H9 (cell line): ENCODE measurements at regions not wholly inside any gene's neighbourhood (a gene's known extent, or its start where the extent isn't known, plus 50 kb on each side); places are given as distances from the start of the nearest gene placed in this dataset.

Source experiments
- DNase-seq: peaks from one replicate; pipeline ENCODE4 v3.0.0-alpha.2; 2017
- H2AFZ ChIP-seq: one replicate; pipeline ENCODE4 v1.6.1; 2013; ENCODE audit warnings: mild to moderate bottlenecking, low read length, control low read depth, moderate library complexity
- H2AK5ac ChIP-seq: 2 replicates; pipeline ENCODE4 v1.6.1; 2013; ENCODE audit warnings: low read length, control low read depth, mixed read lengths; ENCODE audit not compliant: insufficient read length
- H2BK120ac ChIP-seq: one replicate; pipeline ENCODE4 v1.6.1; 2013; ENCODE audit warnings: low read depth, mild to moderate bottlenecking, low read length, control low read depth, inconsistent platforms; ENCODE audit not compliant: poor library complexity, severe bottlenecking
- H2BK12ac ChIP-seq: 2 replicates; pipeline ENCODE4 v1.6.1; 2013; ENCODE audit warnings: low read length, control low read depth, mixed read lengths, low read depth; ENCODE audit not compliant: insufficient read length
- H2BK15ac ChIP-seq: 2 replicates; pipeline ENCODE4 v1.6.1; 2013; ENCODE audit warnings: low read depth, low read length, control low read depth
- H2BK20ac ChIP-seq: one replicate; pipeline ENCODE4 v1.6.1; 2013; ENCODE audit warnings: low read depth, mild to moderate bottlenecking, low read length, control low read depth, inconsistent platforms; ENCODE audit not compliant: poor library complexity, severe bottlenecking
- H2BK5ac ChIP-seq: 2 replicates; pipeline ENCODE4 v1.6.1; 2013; ENCODE audit warnings: low read length, control low read depth, mixed read lengths; ENCODE audit not compliant: insufficient read length
- H3K14ac ChIP-seq: 2 replicates; pipeline ENCODE4 v1.6.1; 2013; ENCODE audit warnings: low read length, control low read depth; ENCODE audit not compliant: insufficient read depth
- H3K18ac ChIP-seq: 2 replicates; pipeline ENCODE4 v1.6.1; 2013; ENCODE audit warnings: low read depth, mild to moderate bottlenecking, mixed read lengths, low read length, control low read depth; ENCODE audit not compliant: insufficient read length
- H3K23ac ChIP-seq: 2 replicates; pipeline ENCODE4 v1.6.1; 2013; ENCODE audit warnings: low read length, control low read depth, mixed read lengths, low read depth; ENCODE audit not compliant: insufficient read length
- H3K23me2 ChIP-seq: 2 replicates; pipeline ENCODE4 v1.6.1; 2013; ENCODE audit warnings: low read depth, mild to moderate bottlenecking, mixed read lengths, low read length, control low read depth; ENCODE audit not compliant: insufficient read length, poor library complexity, severe bottlenecking
- H3K27ac ChIP-seq: 2 replicates; pipeline ENCODE4 v1.5.1; 2013; ENCODE audit warnings: low read length, control low read depth, mixed read lengths, low read depth; ENCODE audit not compliant: insufficient read length
- H3K27me3 ChIP-seq: 2 replicates; pipeline ENCODE4 v1.6.1; 2013; ENCODE audit warnings: low read length, control low read depth, inconsistent platforms; ENCODE audit not compliant: insufficient read depth
- H3K4ac ChIP-seq: 2 replicates; pipeline ENCODE4 v1.6.1; 2013; ENCODE audit warnings: low read depth, mild to moderate bottlenecking, control low read depth, inconsistent platforms, low read length, moderate library complexity
- H3K4me1 ChIP-seq: 2 replicates; pipeline ENCODE4 v1.6.1; 2013; ENCODE audit warnings: low read length, control low read depth, inconsistent platforms; ENCODE audit not compliant: insufficient read depth
- H3K4me2 ChIP-seq: 2 replicates; pipeline ENCODE4 v1.6.1; 2013; ENCODE audit warnings: low read length, control low read depth, mixed read lengths; ENCODE audit not compliant: insufficient read length, insufficient read depth
- H3K56ac ChIP-seq: 2 replicates; pipeline ENCODE4 v1.6.1; 2013; ENCODE audit warnings: low read depth, mild to moderate bottlenecking, mixed read lengths, low read length, control low read depth; ENCODE audit not compliant: insufficient read length
- H3K79me1 ChIP-seq: 2 replicates; pipeline ENCODE4 v1.6.1; 2013; ENCODE audit warnings: low read depth, mild to moderate bottlenecking, moderate library complexity, low read length, control low read depth, inconsistent platforms; ENCODE audit not compliant: insufficient read depth, poor library complexity, severe bottlenecking
- H3K79me2 ChIP-seq: 2 replicates; pipeline ENCODE4 v1.6.1; 2013; ENCODE audit warnings: low read length, control low read depth, inconsistent platforms; ENCODE audit not compliant: insufficient read depth
- H3K9ac ChIP-seq: 2 replicates; pipeline ENCODE4 v1.6.1; 2013; ENCODE audit warnings: low read length, control low read depth, mixed read lengths; ENCODE audit not compliant: insufficient read length; ENCODE audit errors: extremely low read depth
- H3K9me3 ChIP-seq: one replicate; pipeline ENCODE4 v1.6.1; 2013; ENCODE audit warnings: low read depth, low read length, inconsistent platforms; ENCODE audit not compliant: control insufficient read depth
- H3T11ph ChIP-seq: one replicate; pipeline ENCODE4 v1.6.1; 2013; ENCODE audit warnings: mild to moderate bottlenecking, low read length, control low read depth, inconsistent platforms
- H4K20me1 ChIP-seq: one replicate; pipeline ENCODE4 v1.6.1; 2013; ENCODE audit not compliant: control insufficient read depth, insufficient read length, insufficient read depth
- H4K5ac ChIP-seq: 2 replicates; pipeline ENCODE4 v1.6.1; 2013; ENCODE audit warnings: low read depth, mild to moderate bottlenecking, mixed read lengths, low read length, control low read depth; ENCODE audit not compliant: insufficient read length
- H4K8ac ChIP-seq: replicated peaks from 2 replicates; pipeline ENCODE4 v1.6.1; 2013; ENCODE audit warnings: low read length, control low read depth, mixed read lengths, low read depth; ENCODE audit not compliant: insufficient read length
- H4K91ac ChIP-seq: 2 replicates; pipeline ENCODE4 v1.6.1; 2013; ENCODE audit warnings: low read depth, mild to moderate bottlenecking, moderate library complexity, mixed read lengths, low read length, control low read depth; ENCODE audit not compliant: insufficient read length
- H3K27ac Mint-ChIP-seq, 3 experiments: 2 replicates in 2 of 3; 3 replicates in 1 of 3; pipeline ENCODE4 v1.8.0; 2020 to 2021; ENCODE audit warnings: mixed read lengths in 3 of 3, mild to moderate bottlenecking in 1 of 3, moderate library complexity in 1 of 3
- H3K27me3 Mint-ChIP-seq: 2 replicates; pipeline ENCODE4 v1.8.0; 2021; ENCODE audit warnings: low read depth, mild to moderate bottlenecking, moderate library complexity, mixed read lengths
- H3K36me3 Mint-ChIP-seq, 3 experiments: 2 replicates in 2 of 3; 3 replicates in 1 of 3; pipeline ENCODE4 v1.8.0; 2020 to 2021; ENCODE audit warnings: low read depth in 3 of 3, mixed read lengths in 3 of 3; ENCODE audit not compliant: insufficient read depth in 1 of 3
- H3K4me1 Mint-ChIP-seq, 2 experiments: 2 replicates each; pipeline ENCODE4 v1.8.0; 2020; ENCODE audit warnings: mixed read lengths in 2 of 2
- H3K4me3 Mint-ChIP-seq, 2 experiments: 2 replicates in 1 of 2; 3 replicates in 1 of 2; pipeline ENCODE4 v1.8.0; 2020 to 2021; ENCODE audit warnings: mild to moderate bottlenecking in 2 of 2, mixed read lengths in 2 of 2, moderate library complexity in 1 of 2
- H3K9me3 Mint-ChIP-seq, 2 experiments: 2 replicates in 1 of 2; 3 replicates in 1 of 2; pipeline ENCODE4 v1.8.0; 2020; ENCODE audit warnings: mild to moderate bottlenecking in 2 of 2, mixed read lengths in 2 of 2, moderate library complexity in 1 of 2
- CTCF ChIP-seq: fragments of 200-600 bp; sonication (generic); conservative IDR thresholded peaks from 3 replicates; pipeline ENCODE4 v1.8.0; 2021; ENCODE audit warnings: antibody characterized with exemption, mild to moderate bottlenecking
- WGBS: extraction: QIAGEN DNeasy Blood & Tissue Kit; methylation state at CpG from one replicate; pipeline ENCODE4 v1.1.7; 2013; ENCODE audit warnings: missing lambda C conversion rate, low lambda C conversion rate, mixed read lengths; ENCODE audit not compliant: insufficient read length; ENCODE audit errors: extremely low coverage; 5-methylcytosine and 5-hydroxymethylcytosine counted together

- H2BK120ac ChIP-seq: no peak overlapping the region
- H4K91ac ChIP-seq: no peak overlapping the region
- H3K9me3 ChIP-seq: no peaks in the 10 kb centered on the region
- no peak overlapping the region for H3K18ac ChIP-seq
- no peak overlapping the region for H4K5ac ChIP-seq
- H2AK5ac ChIP-seq: no peak overlapping the region
- H2BK12ac ChIP-seq: no peak overlapping the region
- no peak overlapping the region for H3K9ac ChIP-seq
- no peak overlapping the region for H3K27ac ChIP-seq
- DNase-seq: no peak
- no peaks in the 10 kb centered on the region for H3K27me3 Mint-ChIP-seq
- H3K27ac Mint-ChIP-seq: no peak overlapping the region; a peak in 1 of 7 replicates
- no peak overlapping the region for H2BK15ac ChIP-seq
- peaks cover 17 to 22% of the 10 kb centered on the region in 2 experiments for H3K4me1 Mint-ChIP-seq
- no peak overlapping the region for H3T11ph ChIP-seq
- H3K23ac ChIP-seq: no peak overlapping the region
- no peak overlapping the region for H3K4me3 Mint-ChIP-seq
- H3K4me1 ChIP-seq: no peaks in the 10 kb centered on the region
- no peak overlapping the region for H3K4ac ChIP-seq
- no peaks in the 10 kb centered on the region for H3K23me2 ChIP-seq
- H2BK20ac ChIP-seq: no peak overlapping the region
- H3K79me1 ChIP-seq: no peaks in the 10 kb centered on the region
- H3K79me2 ChIP-seq: no peaks in the 10 kb centered on the region
- no peak overlapping the region for H2BK5ac ChIP-seq
- no peaks in the 10 kb centered on the region for H4K20me1 ChIP-seq
- no peak overlapping the region for H4K8ac ChIP-seq
- no peak overlapping the region for H3K56ac ChIP-seq
- no peaks in the 10 kb centered on the region for H3K27me3 ChIP-seq
- WGBS: no CpG with 5 or more reads among the region's 2 CpGs
- H3K9me3 Mint-ChIP-seq: no peaks in the 10 kb centered on the region; a peak in 1 of 5 replicates
- H3K14ac ChIP-seq: no peak overlapping the region
- no peaks in the 10 kb centered on the region; a peak in 1 of 7 replicates for H3K36me3 Mint-ChIP-seq
- H2AFZ ChIP-seq: no peak overlapping the region
- H3K4me2 ChIP-seq: no peak overlapping the region
- no peak for TF ChIP-seq CTCF
Observed at GRCh38 chr5:97550818-97551217, 367.8 kb upstream of the RIOK2 start.
